Large intestine (tissue), 3 donors: ENCODE measurements at regions not wholly inside any gene's neighbourhood (a gene's known extent, or its start where the extent isn't known, plus 50 kb on each side); places are given as distances from the start of the nearest gene placed in this dataset.
A peak's percentile ranks its signal among the peaks of the same experiment; 100 is the strongest.

Experiments
- DNase-seq, 2 donors: peaks; one replicate each; pipeline versions ENCODE4 v3.0.0 to v3.0.0-alpha.2; 2013
- H3K27ac ChIP-seq: one replicate; pipeline ENCODE4 v1.5.1; 2013; ENCODE audit warnings: low read length
- H3K27me3 ChIP-seq: 2 replicates; pipeline ENCODE4 v1.6.1; 2013; ENCODE audit warnings: low read length; ENCODE audit not compliant: control insufficient read depth, insufficient read depth
- H3K36me3 ChIP-seq: 2 replicates; pipeline ENCODE4 v1.6.1; 2013; ENCODE audit warnings: low read length; ENCODE audit not compliant: control insufficient read depth, insufficient read depth
- H3K4me1 ChIP-seq: one replicate; pipeline ENCODE4 v1.6.1; 2013; ENCODE audit warnings: low read length; ENCODE audit not compliant: control insufficient read depth, insufficient read depth
- H3K4me3 ChIP-seq: one replicate; pipeline ENCODE4 v1.5.1; 2013; ENCODE audit warnings: low read length
- H3K9me3 ChIP-seq: one replicate; pipeline ENCODE4 v1.6.1; 2013; ENCODE audit warnings: mild to moderate bottlenecking, low read depth, low read length, moderate library complexity; ENCODE audit not compliant: control insufficient read depth
- WGBS: methylation state at CpG from one replicate; pipeline ENCODE4 v1.1.5; 2013; ENCODE audit warnings: low lambda C conversion rate; ENCODE audit not compliant: insufficient coverage; 5-methylcytosine and 5-hydroxymethylcytosine counted together

GRCh38 chr11:129657866-129658525 is 157.7 kb upstream of the TMEM45B start:
- Histone ChIP-seq H3K4me3 (no peak overlapping the region), H3K4me1 (no peaks in the 10 kb centered on the region), H3K9me3 (peaks cover 10% of the 10 kb centered on the region), H3K27ac (no peak overlapping the region), H3K36me3 (no peaks in the 10 kb centered on the region), H3K27me3 (no peaks in the 10 kb centered on the region)
- no peak for DNase-seq
- WGBS, result no CpG with 5 or more reads among the region's 9 CpGs

DNA sequence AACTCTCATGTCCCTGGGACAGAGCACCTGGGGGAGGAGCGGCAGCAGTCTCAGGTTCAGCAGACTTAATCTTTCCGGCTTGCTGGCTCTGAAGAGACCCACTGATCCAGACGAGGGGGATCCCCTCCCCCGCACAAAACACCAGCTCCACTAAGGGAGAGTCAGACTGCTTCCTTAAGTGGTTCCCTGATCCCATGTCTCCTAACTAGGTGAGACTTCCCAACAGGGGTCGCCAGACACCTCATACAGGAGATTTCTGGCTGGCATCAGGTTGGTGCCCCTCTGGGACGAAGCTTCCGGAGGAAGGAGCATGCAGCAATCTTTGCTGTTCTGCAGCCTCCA is 157.2 kb upstream of the TMEM45B start:
- Histone ChIP-seq H3K4me1 (no peaks in the 10 kb centered on the region), H3K36me3 (no peaks in the 10 kb centered on the region), H3K27me3 (no peaks in the 10 kb centered on the region), H3K4me3 (no peak overlapping the region), H3K27ac (no peak overlapping the region), H3K9me3 (peaks cover 10% of the 10 kb centered on the region)
- no CpG with 5 or more reads among the region's 7 CpGs for WGBS
- DNase-seq, result no peak

DNA sequence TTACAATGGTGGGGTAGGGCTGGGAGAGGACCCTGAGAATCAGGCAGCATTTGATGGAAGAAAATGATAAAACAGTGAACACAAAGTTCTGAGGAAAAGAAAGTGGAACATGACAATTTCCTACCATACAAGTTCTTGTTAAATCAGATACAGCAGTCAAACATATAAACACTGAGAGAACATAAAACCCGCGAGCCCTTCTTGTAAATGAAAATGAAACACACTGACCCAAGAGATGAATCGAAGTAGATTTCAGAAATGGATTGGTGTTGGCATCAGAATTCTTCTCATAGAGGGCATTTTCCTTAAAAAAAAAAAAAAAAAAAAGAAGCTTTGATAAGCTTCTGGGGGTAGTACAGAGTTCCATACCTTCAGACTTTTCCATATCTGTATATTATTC is 134.7 kb upstream of the TMEM45B start:
- no peak overlapping the region for H3K4me3 ChIP-seq
- no peaks in the 10 kb centered on the region for H3K27me3 ChIP-seq
- WGBS, result 72% methylated on average over 3 of the region's 3 CpGs
- H3K9me3 ChIP-seq, result no peaks in the 10 kb centered on the region
- H3K4me1 ChIP-seq, result no peaks in the 10 kb centered on the region
- no peak for DNase-seq
- H3K36me3 ChIP-seq, result no peaks in the 10 kb centered on the region
- H3K27ac ChIP-seq, result no peak overlapping the region

DNA sequence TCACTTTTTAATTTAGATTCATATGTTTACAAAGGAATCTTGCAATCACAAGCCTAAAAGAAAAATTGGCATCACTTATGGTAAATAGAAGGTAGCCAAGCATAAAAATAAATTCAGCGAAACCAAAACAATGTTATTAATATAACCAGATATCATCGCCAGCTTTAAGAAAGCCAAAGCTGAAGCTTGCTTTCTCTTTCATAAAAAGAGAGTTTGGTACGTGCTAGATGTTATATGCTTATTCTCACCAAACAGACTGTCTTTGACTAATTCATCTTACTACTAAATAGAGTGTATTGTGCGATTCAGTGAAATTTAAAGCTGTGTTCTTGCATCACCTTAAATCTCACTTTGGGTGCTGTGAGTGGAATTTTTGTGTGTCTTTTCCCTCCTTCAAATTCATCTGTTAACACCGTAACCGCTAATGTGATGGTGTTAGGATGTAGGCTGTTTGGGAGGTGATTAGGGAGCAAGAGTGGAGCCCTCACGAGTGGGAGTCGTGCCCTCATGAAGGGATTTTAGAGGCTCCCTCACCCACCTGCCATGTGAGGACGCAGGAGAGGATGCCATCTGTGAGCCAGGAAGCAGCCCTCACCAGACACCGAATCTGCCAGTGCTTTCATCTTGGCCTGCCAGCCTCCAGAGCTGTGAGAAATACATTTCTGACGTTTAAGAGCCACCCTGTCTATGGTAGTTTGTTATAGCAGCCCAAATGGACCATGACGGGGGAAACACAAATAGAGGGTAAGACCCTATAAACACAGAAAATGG is 134.1 kb upstream of the TMEM45B start:
- H3K4me1 ChIP-seq, result no peaks in the 10 kb centered on the region
- no peaks in the 10 kb centered on the region for H3K36me3 ChIP-seq
- no peaks in the 10 kb centered on the region for H3K27me3 ChIP-seq
- H3K27ac ChIP-seq, result no peak overlapping the region
- H3K9me3 ChIP-seq, result no peaks in the 10 kb centered on the region
- 66% methylated on average over 2 of the region's 12 CpGs for WGBS
- DNase-seq, result no peak
- H3K4me3 ChIP-seq, result no peak overlapping the region

GRCh38 chr11:129686269-129686668 is 129.4 kb upstream of the TMEM45B start:
- Histone ChIP-seq H3K27me3 (no peaks in the 10 kb centered on the region), H3K36me3 (no peaks in the 10 kb centered on the region), H3K4me3 (no peak overlapping the region), H3K27ac (no peak overlapping the region), H3K4me1 (no peaks in the 10 kb centered on the region), H3K9me3 (no peaks in the 10 kb centered on the region)
- no peak for DNase-seq
- 83% methylated on average over 2 of the region's 3 CpGs for WGBS

DNA sequence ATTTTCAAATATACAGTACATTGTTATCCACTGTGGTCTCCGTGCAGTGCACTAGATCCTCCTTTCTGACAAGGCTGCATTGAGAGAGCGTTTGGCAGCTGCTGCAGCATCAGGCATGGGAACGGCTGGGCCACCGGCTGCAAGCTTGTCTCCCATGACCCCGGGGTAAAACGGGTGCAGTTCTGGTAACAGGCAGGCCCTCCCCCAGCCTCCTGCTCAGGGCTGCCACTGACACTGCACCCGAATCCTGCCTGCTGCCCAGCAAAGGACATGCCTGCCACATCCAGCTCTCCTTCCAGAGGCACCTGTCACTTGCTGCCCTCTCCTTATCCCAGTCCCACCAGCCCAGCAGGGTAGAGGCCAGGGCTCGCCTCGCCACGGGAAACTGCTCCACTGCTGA is 124.5 kb upstream of the TMEM45B start:
- Histone ChIP-seq H3K27ac (no peak overlapping the region), H3K9me3 (no peaks in the 10 kb centered on the region), H3K4me3 (no peak overlapping the region), H3K36me3 (no peaks in the 10 kb centered on the region), H3K4me1 (peaks cover 8% of the 10 kb centered on the region), H3K27me3 (peaks cover 4% of the 10 kb centered on the region)
- DNase-seq, result no peak
- WGBS, result no CpG with 5 or more reads among the region's 10 CpGs

DNA sequence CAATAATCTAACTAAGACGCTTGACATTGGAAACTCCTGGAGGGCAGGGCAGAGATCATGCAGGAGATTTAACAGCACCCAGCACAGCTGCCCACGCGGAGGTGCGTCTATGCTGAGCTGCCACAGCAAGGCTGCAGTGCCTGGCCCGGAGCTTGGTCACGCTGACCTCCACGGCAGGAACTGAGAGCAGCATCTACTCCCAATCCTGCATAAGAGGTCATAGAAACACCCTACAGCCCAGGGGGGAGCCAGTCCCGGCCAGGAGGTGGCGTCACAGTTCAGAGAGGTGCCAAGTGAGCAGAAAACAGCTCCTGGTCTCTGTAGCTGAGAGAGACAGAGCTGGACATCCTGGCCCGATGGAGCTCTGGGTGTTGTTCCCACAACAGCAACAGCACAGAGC is 121.1 kb upstream of the TMEM45B start:
- no peak overlapping the region for H3K4me3 ChIP-seq
- whole genome bisulfite sequencing, result no CpG with 5 or more reads among the region's 10 CpGs
- H3K4me1 ChIP-seq, result peaks cover 8% of the 10 kb centered on the region
- no peak for DNase-seq
- H3K36me3 ChIP-seq, result no peaks in the 10 kb centered on the region
- no peaks in the 10 kb centered on the region for H3K9me3 ChIP-seq
- H3K27me3 ChIP-seq, result peaks cover 4% of the 10 kb centered on the region
- no peak overlapping the region for H3K27ac ChIP-seq

DNA sequence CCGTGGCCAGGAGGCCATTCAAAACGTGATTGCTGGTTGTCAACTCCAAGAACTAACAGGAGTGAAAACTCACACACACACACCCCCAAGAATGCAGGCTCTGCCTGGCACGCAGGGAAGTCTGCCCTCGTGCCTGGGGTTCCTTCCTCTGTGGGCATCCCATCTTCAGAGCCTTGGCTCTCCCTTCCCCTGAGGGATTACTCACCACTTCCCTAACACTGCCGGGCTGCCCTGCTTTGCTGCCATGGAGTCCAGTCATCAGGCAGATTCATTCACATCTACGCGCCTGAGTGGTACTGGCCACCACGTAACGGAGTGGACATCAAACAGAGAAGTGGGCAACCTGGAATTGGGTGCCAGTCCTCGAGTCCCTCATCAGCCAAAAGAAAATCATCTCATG is 120.7 kb upstream of the TMEM45B start:
- Histone ChIP-seq H3K4me3 (no peak overlapping the region), H3K27ac (no peak overlapping the region), H3K9me3 (no peaks in the 10 kb centered on the region), H3K27me3 (peaks cover 4% of the 10 kb centered on the region), H3K36me3 (no peaks in the 10 kb centered on the region), H3K4me1 (peaks cover 8% of the 10 kb centered on the region)
- DNase-seq, result no peak
- no CpG with 5 or more reads among the region's 10 CpGs for WGBS

DNA sequence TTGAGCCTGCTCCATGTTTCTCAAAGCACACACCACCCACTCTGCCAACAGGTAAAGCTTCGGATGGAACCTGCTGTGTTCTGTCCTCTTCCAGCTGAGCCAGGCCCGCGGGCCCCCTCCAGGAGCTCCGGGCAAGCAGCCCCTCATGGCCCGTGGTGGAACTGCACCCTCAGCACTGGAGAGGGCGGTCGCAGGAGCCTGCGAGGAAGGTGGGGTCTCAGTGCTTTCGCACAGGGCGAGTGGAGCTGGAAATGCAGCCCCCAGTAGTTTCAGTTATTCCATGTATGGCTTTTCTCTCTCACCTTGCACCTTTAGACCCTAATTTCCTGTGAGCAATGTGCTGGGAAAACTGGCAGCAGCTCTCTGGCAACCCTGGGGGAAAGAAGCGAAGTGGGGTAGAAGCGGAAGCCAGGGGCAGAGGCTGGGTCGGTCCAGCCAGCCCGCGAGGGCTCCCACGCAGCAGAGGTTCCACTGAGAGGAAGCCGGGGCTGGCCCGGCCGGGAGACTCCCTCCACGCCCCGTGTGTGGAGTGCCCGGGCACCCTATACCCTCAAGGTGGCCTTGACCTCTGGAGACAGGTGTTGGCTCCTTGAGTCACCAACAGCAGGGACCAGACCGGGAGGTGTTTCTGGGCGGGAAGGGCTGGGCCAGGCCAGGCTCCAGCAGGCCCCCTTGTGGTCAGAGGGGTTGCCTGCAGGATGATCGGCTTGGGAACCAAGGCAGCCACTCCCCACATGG is 119.9 kb upstream of the TMEM45B start:
- no CpG with 5 or more reads among the region's 25 CpGs for WGBS
- no peak overlapping the region for H3K27ac ChIP-seq
- H3K36me3 ChIP-seq, result no peaks in the 10 kb centered on the region
- H3K27me3 ChIP-seq, result peaks cover 4% of the 10 kb centered on the region
- peak; percentile 57 to 85 for DNase-seq
- H3K4me1 ChIP-seq, result peaks cover 8% of the 10 kb centered on the region
- no peaks in the 10 kb centered on the region for H3K9me3 ChIP-seq
- peak overlapping the region; percentile 53 for H3K4me3 ChIP-seq

- H3K4me1 ChIP-seq, result peaks cover 8% of the 10 kb centered on the region
- H3K9me3 ChIP-seq, result no peaks in the 10 kb centered on the region
- WGBS, result no CpG with 5 or more reads among the region's 13 CpGs
- H3K27ac ChIP-seq, result no peak overlapping the region
- no peak for DNase-seq
- no peaks in the 10 kb centered on the region for H3K36me3 ChIP-seq
- H3K27me3 ChIP-seq, result peaks cover 4% of the 10 kb centered on the region
- H3K4me3 ChIP-seq, result no peak overlapping the region
These were observed 119.2 kb upstream of the TMEM45B start for GRCh38 chr11:129696309-129696989.
